GM18907 (cell line): ENCODE measurements at regions not wholly inside any gene's neighbourhood (a gene's known extent, or its start where the extent isn't known, plus 50 kb on each side); places are given as distances from the start of the nearest gene placed in this dataset.
"Not testable (repeated sequence)": the region's sequence is repeated elsewhere in the genome, so short reads cannot be mapped to it uniquely, and the experiment has no call there.

Source experiments
- ATAC-seq: cut with Tn5 transposase; IDR thresholded peaks from one replicate; pipeline ENCODE4 v1.9.1; 2021; ENCODE audit warnings: mild to moderate bottlenecking, moderate library complexity; ENCODE audit not compliant: unreplicated experiment

- peak; percentile 24 for ATAC-seq
Measured at GRCh38 chr12:34219046-34219770, 196.9 kb downstream of the ALG10 start.

DNA sequence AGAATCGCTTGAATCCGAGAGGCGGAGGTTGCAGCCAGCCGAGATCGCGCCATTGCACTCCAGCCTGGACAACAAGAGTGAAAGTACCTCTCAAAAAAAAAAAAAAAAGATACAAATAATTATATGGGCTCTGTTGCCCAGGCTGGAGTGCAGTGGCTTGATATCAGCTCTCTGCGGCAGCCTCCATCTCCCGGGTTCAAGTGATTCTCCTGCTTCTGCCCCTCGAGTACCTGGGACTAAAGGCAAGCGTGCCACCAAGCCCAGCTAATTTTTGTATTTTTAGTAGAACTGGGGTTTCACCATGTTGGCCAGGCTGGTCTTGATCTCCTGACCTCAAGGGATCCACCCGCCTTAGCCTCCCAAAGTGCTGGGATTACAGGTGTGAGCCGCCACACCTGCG lies 197.8 kb downstream of the ALG10 start:
- not testable (repeated sequence) for ATAC-seq

GRCh38 chr12:34223640-34224039 lies 201.3 kb downstream of the ALG10 start:
- ATAC-seq = no peak

DNA sequence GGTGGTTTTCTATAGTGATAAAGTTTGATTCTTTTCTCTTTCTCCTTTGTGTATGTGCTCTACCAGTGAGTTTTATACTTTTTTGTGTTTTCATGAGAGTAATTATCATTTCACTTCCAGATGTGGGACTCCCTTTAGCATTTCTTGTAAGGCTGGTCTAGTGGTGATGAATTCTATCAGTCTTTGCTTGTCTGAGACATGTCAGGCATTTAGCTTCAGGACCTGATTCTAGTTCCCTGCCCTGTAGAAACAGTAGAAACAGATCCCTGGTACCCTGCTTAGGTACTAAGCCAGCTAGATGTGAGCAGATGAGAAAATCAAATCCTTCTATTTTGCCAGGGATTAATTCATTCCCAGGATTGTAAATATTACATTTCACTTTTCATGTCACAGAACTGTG lies 203.7 kb downstream of the ALG10 start:
- not testable (repeated sequence) for ATAC-seq

DNA sequence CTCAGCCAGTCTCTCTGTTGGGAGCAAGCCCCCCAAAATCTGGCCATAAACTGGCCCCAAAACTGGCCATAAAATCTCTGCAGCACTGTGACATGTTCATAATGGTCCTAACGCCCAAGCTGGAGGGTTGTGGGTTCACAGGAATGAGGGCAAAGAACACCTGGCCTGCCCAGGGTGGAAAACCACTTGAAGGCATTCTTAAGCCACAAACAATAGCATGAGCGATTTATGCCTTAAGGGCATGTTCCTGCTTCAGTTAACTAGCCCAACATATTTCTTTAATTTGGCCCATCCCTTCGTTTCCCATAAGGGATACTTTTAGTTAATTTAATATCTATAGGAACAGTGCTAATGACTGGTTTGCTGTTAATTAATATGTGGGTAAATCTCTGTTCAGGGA lies 205.8 kb downstream of the ALG10 start:
- ATAC-seq = not testable (repeated sequence)

GRCh38 chr12:34229033-34229432 lies 206.7 kb downstream of the ALG10 start:
- ATAC-seq = not testable (repeated sequence)

DNA sequence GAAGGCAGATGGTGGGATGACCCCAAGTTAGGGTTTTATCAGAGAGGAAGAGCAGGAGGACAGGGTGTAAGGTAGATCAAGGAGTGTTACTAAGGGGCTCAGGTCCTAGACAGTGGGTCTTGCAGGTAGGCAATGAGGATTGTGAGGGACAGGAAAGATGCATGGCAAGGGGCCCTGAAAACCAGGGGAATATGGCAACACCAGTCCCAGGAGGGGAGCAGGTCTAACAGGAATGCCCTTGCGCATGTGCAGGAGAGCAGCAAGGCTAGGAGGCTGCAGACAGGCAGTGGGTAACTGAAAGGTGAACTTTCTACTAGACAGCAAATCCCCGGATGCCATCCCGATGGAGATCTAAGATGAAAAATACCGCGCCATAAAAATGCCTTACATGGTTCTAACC lies 211.3 kb downstream of the ALG10 start:
- no peak for ATAC-seq

DNA sequence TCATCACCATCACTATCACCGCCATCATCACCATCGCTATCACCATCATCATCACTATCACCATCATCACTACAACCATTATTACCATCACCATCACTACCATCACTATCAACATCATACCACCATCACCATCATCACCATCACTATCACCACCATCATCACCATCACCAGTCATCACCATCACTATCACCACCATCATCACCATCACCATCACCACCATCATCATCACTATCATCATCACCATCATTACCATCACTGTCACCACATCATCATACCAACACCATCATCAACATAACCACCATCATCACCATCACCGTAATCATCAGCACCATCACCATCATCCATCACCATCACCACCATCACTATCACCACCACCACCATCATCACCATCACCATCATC lies 213.8 kb downstream of the ALG10 start:
- no peak for ATAC-seq

DNA sequence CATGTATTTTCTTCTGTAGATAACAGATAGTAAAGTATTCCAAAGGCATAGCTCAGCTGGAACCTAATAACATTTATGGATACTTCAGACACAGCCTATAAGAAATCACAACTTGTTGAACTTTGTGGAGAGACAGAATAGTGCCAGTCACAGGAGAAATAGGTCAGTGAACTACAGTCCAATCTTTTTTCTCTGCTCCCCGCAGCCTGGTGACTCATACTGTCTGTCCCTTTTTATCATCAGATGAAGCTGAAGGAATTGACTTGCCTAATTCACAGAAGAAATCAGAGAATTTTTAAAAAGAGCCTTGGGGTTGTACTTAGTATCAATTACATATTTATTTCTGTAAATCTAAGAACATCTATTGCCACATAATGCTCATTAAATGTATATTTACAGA lies 222.3 kb downstream of the ALG10 start:
- ATAC-seq = no peak

DNA sequence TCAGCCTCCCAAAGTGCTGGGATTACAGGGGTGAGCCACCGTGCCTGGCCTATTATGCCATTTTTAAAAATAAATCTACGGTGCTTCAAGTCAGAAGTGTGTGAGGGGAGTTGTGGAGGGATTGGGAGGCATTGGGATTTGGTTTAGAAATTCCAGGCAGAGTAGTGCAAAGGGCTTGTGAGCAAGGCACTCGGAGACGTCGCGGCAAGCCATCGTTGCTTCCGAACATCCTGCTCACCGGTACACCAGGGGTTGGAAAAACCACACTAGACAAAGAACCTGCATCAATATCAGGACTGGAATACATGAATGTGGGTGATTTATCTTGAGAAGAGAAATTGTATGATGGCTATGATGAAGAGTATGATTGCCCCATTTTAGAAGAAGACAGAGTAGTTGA lies 227.0 kb downstream of the ALG10 start:
- ATAC-seq = no peak

DNA sequence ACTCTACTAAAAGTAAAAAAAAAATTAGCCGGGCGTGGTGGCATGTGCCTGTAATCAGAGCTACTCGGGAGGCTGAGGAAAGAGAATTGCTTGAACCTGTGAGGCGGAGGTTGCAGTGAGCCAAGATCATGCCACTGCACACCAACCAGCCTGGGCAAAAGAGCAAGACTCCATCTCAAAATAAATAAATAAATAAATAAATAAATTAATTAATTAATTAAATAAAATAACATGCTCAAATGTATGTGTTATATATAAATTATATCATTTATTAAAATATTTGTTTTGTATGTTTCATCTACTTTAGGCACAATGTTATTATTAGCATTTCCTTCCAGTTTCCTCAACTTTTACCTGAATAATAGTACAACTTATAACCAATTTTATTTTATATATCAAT lies 229.6 kb downstream of the ALG10 start:
- ATAC-seq = not testable (repeated sequence)

- ATAC-seq = no peak
Measured at GRCh38 chr12:34253674-34254073, 231.4 kb downstream of the ALG10 start.

GRCh38 chr12:34257093-34257492 lies 234.8 kb downstream of the ALG10 start:
- ATAC-seq = no peak

DNA sequence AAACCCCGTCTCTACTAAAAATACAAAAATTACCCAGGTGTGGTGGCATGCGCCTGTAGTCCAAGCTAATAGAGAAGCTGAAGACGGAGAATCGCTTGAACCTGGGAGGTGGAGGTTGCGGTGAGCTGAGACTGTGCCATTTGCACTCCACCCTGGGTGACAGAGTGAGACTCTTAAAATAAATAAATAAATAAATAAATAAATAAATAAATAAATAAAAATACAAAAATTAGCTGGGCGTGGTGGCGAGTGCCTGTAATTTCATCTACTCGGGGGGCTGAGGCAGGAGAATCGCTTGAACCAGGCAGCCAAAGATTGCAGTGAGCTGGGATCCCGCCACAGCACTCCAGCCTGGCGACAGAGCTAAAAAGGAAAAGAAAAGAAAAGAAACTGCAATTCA lies 239.8 kb downstream of the ALG10 start:
- ATAC-seq = not testable (repeated sequence)

GRCh38 chr12:34264110-34264509 lies 241.8 kb downstream of the ALG10 start:
- ATAC-seq = no peak

GRCh38 chr12:34273703-34274102 lies 251.4 kb downstream of the ALG10 start:
- not testable (repeated sequence) for ATAC-seq

DNA sequence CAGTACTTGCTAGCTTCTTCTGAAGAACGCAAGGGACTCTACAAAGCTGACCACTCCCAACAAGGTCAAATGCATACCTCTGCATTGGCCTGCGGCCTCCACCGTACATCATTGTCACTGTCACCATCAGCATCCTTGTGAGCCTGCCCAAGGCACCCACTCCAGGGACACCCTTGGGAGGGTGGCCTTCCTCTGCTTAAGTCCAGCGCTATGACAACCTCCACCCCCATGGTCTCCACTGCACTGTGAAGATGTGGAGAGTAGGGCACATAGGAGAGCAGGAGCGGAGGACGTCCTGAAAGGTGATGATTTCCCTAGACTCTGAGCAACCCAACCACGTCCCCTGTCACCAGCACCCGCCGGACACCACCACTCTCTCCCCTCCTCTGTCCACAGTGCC lies 252.8 kb downstream of the ALG10 start:
- no peak for ATAC-seq

DNA sequence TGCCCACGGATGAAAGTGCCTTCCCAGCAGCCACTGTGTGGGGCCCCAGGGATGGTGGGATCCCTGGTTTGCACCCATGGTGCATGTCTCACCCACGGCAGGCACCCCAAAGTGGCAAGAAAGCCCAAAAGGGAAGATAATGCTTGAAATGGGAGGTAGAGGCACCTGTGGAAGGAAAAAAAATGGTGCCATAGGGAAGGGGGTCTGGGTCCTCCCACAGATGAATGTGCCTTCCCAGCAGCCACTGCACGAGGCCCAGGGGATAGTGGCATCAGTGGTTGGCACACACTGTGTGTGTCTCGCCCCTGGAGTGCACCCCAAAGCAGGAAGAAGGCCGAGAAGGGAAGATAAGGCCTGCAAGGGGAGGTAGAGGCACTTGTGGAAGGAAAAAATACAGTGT lies 264.2 kb downstream of the ALG10 start:
- no peak for ATAC-seq

GRCh38 chr12:34286934-34287333 lies 264.6 kb downstream of the ALG10 start:
- no peak for ATAC-seq

- ATAC-seq = no peak
Measured at GRCh38 chr12:34287437-34287836, 265.1 kb downstream of the ALG10 start.

GRCh38 chr12:34287986-34288962 lies 266.0 kb downstream of the ALG10 start:
- ATAC-seq = no peak

DNA sequence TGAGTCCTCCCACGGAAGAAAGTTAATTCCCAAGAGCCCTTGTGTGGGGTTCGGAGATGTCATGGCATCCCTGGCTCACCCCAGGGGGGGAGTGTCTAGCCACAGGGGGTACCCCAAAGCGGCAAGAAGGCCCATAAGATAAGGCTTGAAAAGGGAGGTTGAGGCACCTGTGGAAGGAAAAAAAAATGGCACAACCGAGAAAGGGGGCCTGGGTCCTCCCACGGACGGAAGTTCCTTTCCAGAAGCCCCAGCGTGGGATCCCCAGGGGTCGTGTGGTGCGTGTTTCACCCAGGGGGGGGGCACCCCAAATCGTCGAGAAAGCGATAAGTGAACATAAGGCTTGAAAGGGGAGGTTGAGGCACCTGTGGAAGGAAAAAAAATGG lies 266.7 kb downstream of the ALG10 start:
- no peak for ATAC-seq
